GM20000 (cell line): ENCODE measurements at regions not wholly inside any gene's neighbourhood (a gene's known extent, or its start where the extent isn't known, plus 50 kb on each side); places are given as distances from the start of the nearest gene placed in this dataset.

Experiments used
- DNase-seq: peaks from one replicate; pipeline ENCODE4 v3.0.0; 2012; ENCODE audit warnings: low spot score
- TF ChIP-seq, protein P1 (sequence below): IDR thresholded peaks from 2 replicates; pipeline ENCODE4 v1.5.1; 2012; ENCODE audit warnings: mild to moderate bottlenecking, control low read depth; ENCODE audit errors: extremely low read depth, missing control alignments

DNA sequence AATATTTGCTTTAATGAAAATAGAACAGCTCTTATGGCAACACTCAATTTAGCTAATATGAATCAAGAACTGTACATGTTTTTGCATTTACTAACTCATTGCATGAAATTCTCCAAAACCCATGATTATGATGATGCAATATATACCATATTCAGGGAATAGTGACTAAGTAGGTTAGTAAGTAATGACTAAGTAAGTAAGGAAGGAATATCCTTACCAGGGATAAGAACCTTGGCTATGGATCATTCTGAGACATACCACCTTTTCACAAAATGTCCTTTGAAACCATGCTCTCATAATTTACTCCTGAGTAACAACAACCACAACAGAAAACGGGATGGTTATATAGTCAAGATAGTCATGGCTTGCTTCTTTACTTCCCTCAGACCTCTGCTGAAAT is 1513.0 kb downstream of the STIM2 start:
- no peak for DNase-seq
- TF ChIP-seq, protein P1, sequence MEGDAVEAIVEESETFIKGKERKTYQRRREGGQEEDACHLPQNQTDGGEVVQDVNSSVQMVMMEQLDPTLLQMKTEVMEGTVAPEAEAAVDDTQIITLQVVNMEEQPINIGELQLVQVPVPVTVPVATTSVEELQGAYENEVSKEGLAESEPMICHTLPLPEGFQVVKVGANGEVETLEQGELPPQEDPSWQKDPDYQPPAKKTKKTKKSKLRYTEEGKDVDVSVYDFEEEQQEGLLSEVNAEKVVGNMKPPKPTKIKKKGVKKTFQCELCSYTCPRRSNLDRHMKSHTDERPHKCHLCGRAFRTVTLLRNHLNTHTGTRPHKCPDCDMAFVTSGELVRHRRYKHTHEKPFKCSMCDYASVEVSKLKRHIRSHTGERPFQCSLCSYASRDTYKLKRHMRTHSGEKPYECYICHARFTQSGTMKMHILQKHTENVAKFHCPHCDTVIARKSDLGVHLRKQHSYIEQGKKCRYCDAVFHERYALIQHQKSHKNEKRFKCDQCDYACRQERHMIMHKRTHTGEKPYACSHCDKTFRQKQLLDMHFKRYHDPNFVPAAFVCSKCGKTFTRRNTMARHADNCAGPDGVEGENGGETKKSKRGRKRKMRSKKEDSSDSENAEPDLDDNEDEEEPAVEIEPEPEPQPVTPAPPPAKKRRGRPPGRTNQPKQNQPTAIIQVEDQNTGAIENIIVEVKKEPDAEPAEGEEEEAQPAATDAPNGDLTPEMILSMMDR = no peak

DNA sequence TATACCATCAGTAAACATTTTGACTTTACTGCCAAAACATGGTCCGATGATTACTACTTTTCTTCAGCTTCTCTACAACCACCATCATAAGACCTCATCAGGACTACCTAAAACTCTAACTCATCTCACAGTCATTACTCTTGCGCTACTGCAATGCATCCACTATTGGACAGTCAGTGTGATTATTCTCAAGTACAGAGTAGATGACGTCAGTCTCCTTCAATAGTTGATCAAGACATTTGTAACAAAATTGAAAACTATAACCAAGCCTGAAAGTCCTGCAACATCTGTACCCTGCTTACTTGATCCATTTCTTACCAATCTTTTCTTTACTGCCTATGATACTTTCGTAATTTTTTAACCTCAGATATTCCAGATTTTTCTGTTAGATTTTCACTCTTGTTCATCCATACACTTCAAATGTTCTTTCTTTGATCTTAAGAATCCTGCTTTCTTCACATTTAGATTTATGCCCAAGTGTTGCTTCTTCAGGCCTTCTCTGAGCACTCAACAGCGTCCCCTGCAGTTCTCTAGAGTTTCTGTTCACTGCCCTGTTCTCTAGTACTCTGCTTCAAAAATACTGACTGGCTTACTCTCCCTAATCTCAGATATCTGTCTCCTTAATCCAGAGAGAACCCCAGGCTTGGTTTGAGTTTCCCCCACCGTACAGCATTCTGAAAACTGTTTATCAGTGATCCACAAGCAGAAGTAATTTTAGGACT is 1517.6 kb downstream of the STIM2 start:
- DNase-seq = no peak
- TF ChIP-seq, protein P1 = no peak

DNA sequence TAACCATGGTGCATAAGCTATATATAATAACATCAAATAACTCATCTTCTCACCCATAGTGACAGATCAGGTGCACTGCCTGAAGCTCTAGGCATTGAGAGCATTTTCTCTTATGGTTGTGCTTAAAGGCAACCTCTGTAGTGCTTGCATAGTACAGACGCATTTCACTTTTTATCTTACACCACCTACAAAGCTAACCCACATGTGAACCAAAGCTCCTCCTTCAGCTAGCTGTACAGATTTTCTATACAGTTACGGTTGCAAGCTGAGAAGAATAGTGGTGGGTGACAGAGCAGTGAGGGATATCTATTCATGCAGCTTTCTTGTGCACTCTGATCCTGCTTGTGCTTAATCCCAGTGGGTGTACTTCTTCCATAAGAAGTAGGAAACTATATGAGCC is 1525.2 kb downstream of the STIM2 start:
- DNase-seq = no peak
- TF ChIP-seq, protein P1 = no peak

DNA sequence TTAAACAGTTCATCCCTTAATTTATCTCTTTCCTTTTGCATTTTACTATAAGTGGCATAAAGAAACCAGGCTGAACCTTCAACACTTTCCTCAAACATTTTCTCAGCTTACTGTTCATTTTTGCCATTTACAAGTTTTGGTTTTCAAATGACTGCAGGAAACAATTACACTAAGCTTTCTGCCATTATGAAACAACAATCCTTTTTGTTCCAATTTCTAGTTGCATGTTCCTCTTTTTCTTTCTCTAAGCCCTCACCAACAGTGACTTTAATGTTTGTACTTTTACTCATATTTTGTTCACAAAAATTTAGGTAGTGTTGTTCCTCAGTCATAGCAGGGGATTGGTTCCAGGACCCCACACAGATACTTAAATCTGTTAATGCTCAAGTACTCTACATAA is 1526.1 kb downstream of the STIM2 start:
- no peak for DNase-seq
- TF ChIP-seq, protein P1 = no peak

DNA sequence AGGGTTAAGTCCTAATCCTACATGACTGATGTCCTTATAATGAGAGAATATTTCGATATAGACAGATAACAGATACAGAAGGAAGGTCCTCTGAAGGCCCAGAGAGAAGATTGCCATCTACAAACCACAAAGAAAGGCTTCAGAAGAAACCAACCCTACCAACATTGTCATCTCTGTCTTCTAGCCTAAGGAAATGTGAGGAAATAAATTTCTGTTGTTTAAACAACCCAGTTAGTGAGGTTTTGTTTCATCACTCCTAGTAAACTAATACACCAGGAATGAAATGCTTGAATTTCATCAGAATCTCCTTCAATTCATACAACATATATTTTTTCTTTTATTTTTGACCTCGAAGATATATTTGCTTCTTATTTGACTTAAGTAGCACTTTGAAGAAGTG is 1527.8 kb downstream of the STIM2 start:
- DNase-seq = no peak
- TF ChIP-seq, protein P1 = no peak

DNA sequence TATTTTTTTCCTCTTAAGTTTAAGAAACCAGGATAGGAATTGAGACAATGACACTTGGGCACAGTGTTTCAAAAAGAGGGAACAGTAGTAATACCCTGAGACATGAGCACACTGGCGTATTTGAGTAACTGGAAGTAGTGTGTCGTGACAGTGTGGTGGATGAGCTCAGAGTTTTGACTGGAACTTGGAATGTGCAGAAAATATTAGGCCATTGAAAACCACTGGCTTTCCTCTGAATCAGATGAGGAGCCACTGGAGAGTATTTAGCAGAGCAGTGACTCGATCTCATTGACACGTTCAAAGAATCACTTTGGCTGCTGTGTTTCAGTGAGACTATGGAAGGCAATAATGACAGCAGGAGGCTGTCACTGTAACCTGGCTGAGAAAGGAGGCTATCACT is 1531.2 kb downstream of the STIM2 start:
- TF ChIP-seq, protein P1 = no peak

DNA sequence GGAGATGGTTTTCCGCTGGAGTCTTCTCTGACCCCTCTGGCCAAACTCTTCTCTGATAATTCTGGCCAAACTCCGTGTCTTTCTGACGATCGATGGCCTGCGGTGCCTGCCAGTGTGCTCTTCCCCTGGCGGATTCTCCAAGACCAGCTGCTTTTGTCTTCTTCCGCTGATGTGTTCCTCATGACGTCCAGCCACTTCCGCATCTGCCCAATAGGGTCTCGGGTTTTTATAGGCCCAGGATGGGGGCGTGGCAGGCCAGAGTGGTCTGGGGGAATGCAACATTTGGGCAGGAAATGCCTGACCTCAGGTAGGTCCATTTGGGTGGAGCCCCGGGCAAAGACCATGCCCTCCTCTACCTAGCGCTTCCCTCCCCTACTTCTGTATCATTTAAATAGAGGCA is 1542.1 kb downstream of the STIM2 start:
- TF ChIP-seq, protein P1 = no peak
- no peak for DNase-seq

More for the DNA sequence above, 1531.2 kb downstream of the STIM2 start:
- DNase-seq = no peak
